ENCODE measurements at regions not wholly inside any gene's neighbourhood (a gene's known extent, or its start where the extent isn't known, plus 50 kb on each side); places are given as distances from the start of the nearest gene placed in this dataset.
"Not testable (repeated sequence)": the region's sequence is repeated elsewhere in the genome, so short reads cannot be mapped to it uniquely, and the experiment has no call there.

DNA sequence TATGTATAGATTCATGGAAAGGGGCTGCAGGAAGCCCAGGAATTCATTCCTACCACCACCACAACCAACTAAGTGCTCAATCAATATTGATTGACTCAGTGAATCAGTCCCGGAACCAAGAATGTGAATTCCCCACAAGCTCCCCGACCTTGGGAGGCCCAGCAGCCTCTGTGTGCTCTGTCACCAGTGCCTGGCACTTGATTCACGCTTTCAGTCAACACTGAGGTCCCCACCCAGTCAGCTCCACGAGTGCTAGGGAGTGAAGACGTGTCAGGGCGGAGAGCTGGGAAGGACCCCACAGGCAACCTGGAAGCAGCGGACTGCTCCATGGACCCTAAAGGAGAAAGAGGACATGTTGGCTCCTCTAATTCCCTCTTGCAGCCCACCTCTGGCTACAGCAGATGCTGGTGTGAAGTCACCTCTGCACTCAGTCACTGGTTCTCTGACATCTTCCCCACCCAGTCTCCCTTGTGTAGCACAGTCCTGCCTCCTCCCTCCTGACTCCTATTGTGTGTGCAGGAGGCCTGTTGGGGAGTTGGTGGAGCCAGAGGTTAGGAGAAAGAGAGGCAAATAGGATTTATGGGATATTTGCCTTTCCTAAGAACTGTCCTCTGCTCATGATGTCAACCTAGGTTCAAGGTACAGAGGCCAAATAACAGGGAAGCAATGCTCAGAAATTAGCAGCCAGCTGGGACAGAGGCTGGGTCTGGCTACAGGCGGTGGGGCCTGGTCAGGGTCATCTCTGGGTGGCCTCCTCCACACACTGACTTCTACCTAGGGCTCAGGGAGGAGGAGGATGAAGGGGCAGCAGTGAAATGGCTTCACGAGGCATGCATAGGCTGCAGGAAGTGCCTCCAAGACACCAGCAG lies 88.2 kb downstream of the TRIM69 start:
- H3K18ac ChIP-seq (ENCODE audit: low read depth, low read length); H3K56ac ChIP-seq (ENCODE audit: extremely low read depth, insufficient read depth, low read length); DNase-seq; H2BK120ac ChIP-seq (ENCODE audit: low read depth, low read length); H3K9me3 ChIP-seq (ENCODE audit: control insufficient read depth, insufficient read depth, low read length); H2BK15ac ChIP-seq (ENCODE audit: low read depth, low read length); H2BK5ac ChIP-seq (ENCODE audit: low read depth, low read length, poor library complexity, severe bottlenecking); H3K23ac ChIP-seq (ENCODE audit: low read depth, low read length); ATAC-seq (ENCODE audit: low read depth); H3K4ac ChIP-seq (ENCODE audit: low read depth, low read length); H4K5ac ChIP-seq (ENCODE audit: low read depth, low read length); H2AK9ac ChIP-seq (replicated peaks; ENCODE audit: low read depth, low read length, poor library complexity); H3K9ac ChIP-seq (ENCODE audit: low read depth, low read length); dilution Hi-C loops (cut with HindIII; ENCODE audit: low sequenced_read_pairs, unreplicated experiment); CTCF ChIA-PET; intact Hi-C loops (cut with micrococcal nuclease); in situ Hi-C loops (cut with MboI; ENCODE audit: low sequenced_read_pairs); H3K79me1 ChIP-seq (ENCODE audit: low read depth in 1 of 2, low read length in 2 of 2); BruUV-seq (replicated peaks); H3K27me3 ChIP-seq (ENCODE audit: control insufficient read depth, insufficient read depth, low read length); H2BK20ac ChIP-seq (ENCODE audit: low read depth, low read length); H3K4me1 ChIP-seq (ENCODE audit: control insufficient read depth, insufficient read depth, low read length); H4K8ac ChIP-seq (ENCODE audit: low read depth in 2 of 2, low read length in 2 of 2); H3K27ac ChIP-seq (ENCODE audit: insufficient read depth, low read length); H3K14ac ChIP-seq (replicated peaks; ENCODE audit: low read depth, low read length); H3K4me3 ChIP-seq (ENCODE audit: insufficient read depth, low read depth, low read length); H2AFZ ChIP-seq (replicated peaks; ENCODE audit: low read length, poor library complexity); H3K9me1 ChIP-seq (ENCODE audit: insufficient read depth, low read length); H3K36me3 ChIP-seq (ENCODE audit: control insufficient read depth, insufficient read depth, low read length); H4K91ac ChIP-seq (ENCODE audit: insufficient read depth, low read depth, low read length); H4K20me1 ChIP-seq (ENCODE audit: insufficient read depth, low read length); POLR2A ChIA-PET (ENCODE audit: unreplicated experiment); H2AK5ac ChIP-seq (ENCODE audit: low read depth, low read length); H3K4me2 ChIP-seq (ENCODE audit: low read depth, low read length): not testable (repeated sequence)
- WGBS, 2 experiments (ENCODE audit: extremely low coverage in 2 of 2, insufficient read length in 1 of 2), result no CpG with 5 or more reads among the region's 9 CpGs

DNA sequence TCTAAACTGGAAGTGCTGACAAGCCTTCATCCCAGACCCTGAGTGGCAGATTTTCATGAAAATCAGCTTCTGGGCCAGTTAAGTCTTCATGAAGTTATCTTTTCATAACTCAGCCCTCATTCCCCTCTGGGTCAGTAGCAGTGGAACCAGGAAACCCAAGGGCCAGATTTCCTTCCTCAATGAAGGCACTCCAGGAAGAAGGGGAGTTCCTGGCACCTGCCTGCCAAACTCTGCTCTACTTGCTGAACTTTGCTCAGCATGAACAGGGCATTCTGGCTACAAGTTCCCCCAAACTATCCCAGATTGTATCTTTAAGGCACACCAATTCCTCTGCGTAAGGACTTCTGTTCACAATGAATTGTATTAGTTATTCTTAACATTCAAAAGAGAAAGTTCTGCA lies 90.3 kb downstream of the TRIM69 start:
- H4K8ac ChIP-seq (ENCODE audit: low read depth in 2 of 2, low read length in 2 of 2); H3K18ac ChIP-seq (ENCODE audit: low read depth, low read length); H3K4me3 ChIP-seq (ENCODE audit: insufficient read depth, low read depth, low read length); H3K23ac ChIP-seq (ENCODE audit: low read depth, low read length); H3K9me3 ChIP-seq (ENCODE audit: control insufficient read depth, insufficient read depth, low read length); H3K56ac ChIP-seq (ENCODE audit: extremely low read depth, insufficient read depth, low read length); H3K9ac ChIP-seq (ENCODE audit: low read depth, low read length); CTCF ChIA-PET; H3K36me3 ChIP-seq (ENCODE audit: control insufficient read depth, insufficient read depth, low read length); H2AK5ac ChIP-seq (ENCODE audit: low read depth, low read length); H4K5ac ChIP-seq (ENCODE audit: low read depth, low read length); ATAC-seq (ENCODE audit: low read depth); H2BK20ac ChIP-seq (ENCODE audit: low read depth, low read length); DNase-seq; H3K14ac ChIP-seq (replicated peaks; ENCODE audit: low read depth, low read length); POLR2A ChIA-PET (ENCODE audit: unreplicated experiment); dilution Hi-C loops (cut with HindIII; ENCODE audit: low sequenced_read_pairs, unreplicated experiment); H3K4me2 ChIP-seq (ENCODE audit: low read depth, low read length); H3K27ac ChIP-seq (ENCODE audit: insufficient read depth, low read length); H2AK9ac ChIP-seq (replicated peaks; ENCODE audit: low read depth, low read length, poor library complexity); H3K4me1 ChIP-seq (ENCODE audit: control insufficient read depth, insufficient read depth, low read length); H4K91ac ChIP-seq (ENCODE audit: insufficient read depth, low read depth, low read length); intact Hi-C loops (cut with micrococcal nuclease); H3K4ac ChIP-seq (ENCODE audit: low read depth, low read length); H4K20me1 ChIP-seq (ENCODE audit: insufficient read depth, low read length); in situ Hi-C loops (cut with MboI; ENCODE audit: low sequenced_read_pairs); H2BK120ac ChIP-seq (ENCODE audit: low read depth, low read length); H2BK15ac ChIP-seq (ENCODE audit: low read depth, low read length); H2AFZ ChIP-seq (replicated peaks; ENCODE audit: low read length, poor library complexity); H2BK5ac ChIP-seq (ENCODE audit: low read depth, low read length, poor library complexity, severe bottlenecking); H3K79me1 ChIP-seq (ENCODE audit: low read depth in 1 of 2, low read length in 2 of 2); H3K27me3 ChIP-seq (ENCODE audit: control insufficient read depth, insufficient read depth, low read length); H3K9me1 ChIP-seq (ENCODE audit: insufficient read depth, low read length): not testable (repeated sequence)
- no CpG with 5 or more reads among the region's 1 CpG for WGBS, 2 experiments (ENCODE audit: extremely low coverage in 2 of 2, insufficient read length in 1 of 2)
- BruUV-seq (replicated peaks), result TSS peak; percentile 88
